ENCODE measurements at regions not wholly inside any gene's neighbourhood (a gene's known extent, or its start where the extent isn't known, plus 50 kb on each side); places are given as distances from the start of the nearest gene placed in this dataset.

- no peak overlapping the region for H3K9ac ChIP-seq (replicated peaks; ENCODE audit: extremely low read depth, insufficient read depth, low read length)
- ChIA-PET CTCF (no interaction called here), POLR2A (no interaction called here)
- no peak overlapping the region for H2AFZ ChIP-seq (ENCODE audit: low read depth, low read length)
- no peak overlapping the region for H3K27ac ChIP-seq (ENCODE audit: insufficient read depth, low read depth, low read length)
- H3K79me2 ChIP-seq (ENCODE audit: control insufficient read depth, insufficient read depth, low read length) = no peaks in the 10 kb centered on the region
- DNase-seq (ENCODE audit: low read depth, low spot score) = no peak
- no TSS peak for BruUV-seq (replicated peaks)
- H3K4me1 ChIP-seq (ENCODE audit: control insufficient read depth, extremely low read depth, insufficient read depth, low read length) = no peaks in the 10 kb centered on the region
- TF ChIP-seq FOS (IDR thresholded peaks at IDR 0.05; ENCODE audit: borderline replicate concordance, insufficient read depth, low read length) = no peak
- no peak for TF ChIP-seq JUN (IDR thresholded peaks at IDR 0.05; ENCODE audit: borderline replicate concordance, insufficient read depth, insufficient read length, low read depth)
- TF ChIP-seq GATA2 (IDR thresholded peaks at IDR 0.05; ENCODE audit: insufficient read depth, insufficient read length, low read depth, low read length) = no peak
- no peak for TF ChIP-seq MYC (IDR thresholded peaks at IDR 0.05; ENCODE audit: low read depth, low read length)
- TF ChIP-seq EZH2 (IDR thresholded peaks at IDR 0.05; ENCODE audit: borderline replicate concordance, low read depth, low read length, severe bottlenecking) = no peak
- no peak for TF ChIP-seq CTCF (IDR thresholded peaks at IDR 0.05; ENCODE audit: extremely low read depth in 1 of 2, insufficient read depth in 1 of 2, low read depth in 1 of 2, low read length in 2 of 2)
- TF ChIP-seq POLR2A (IDR thresholded peaks at IDR 0.05; ENCODE audit: low read depth, low read length) = no peak
- no peak for TF ChIP-seq POLR2AphosphoS5 (IDR thresholded peaks at IDR 0.05; ENCODE audit: insufficient read depth, low read depth, low read length)
- TF ChIP-seq MAX (IDR thresholded peaks at IDR 0.05; ENCODE audit: insufficient read depth, insufficient read length) = no peak
- H3K4me3 ChIP-seq (replicated peaks in 1 of 3; ENCODE audit: insufficient read depth in 1 of 3, low read depth in 1 of 3, low read length in 3 of 3) = no peak overlapping the region
- H3K9me3 ChIP-seq (replicated peaks; ENCODE audit: control insufficient read depth, insufficient read depth, low read length) = no peaks in the 10 kb centered on the region
- H3K36me3 ChIP-seq (ENCODE audit: control insufficient read depth in 2 of 2, extremely low read depth in 1 of 2, insufficient read depth in 2 of 2, low read length in 2 of 2) = no peaks in the 10 kb centered on the region
- H4K20me1 ChIP-seq (replicated peaks; ENCODE audit: control insufficient read depth, extremely low read depth, insufficient read depth, low read length) = no peaks in the 10 kb centered on the region
- FAIRE-seq = no peak
- H3K4me2 ChIP-seq (ENCODE audit: insufficient read depth, low read length) = no peak overlapping the region
- intact Hi-C loops (cut with micrococcal nuclease) = no loop called here
- H3K9me1 ChIP-seq (replicated peaks; ENCODE audit: control insufficient read depth, extremely low read depth, insufficient read depth, low read length) = no peaks in the 10 kb centered on the region
- dilution Hi-C loops (cut with MboI; ENCODE audit: extremely low pct_ligation_motif_present, low sequenced_read_pairs) = no loop called here
- no peaks in the 10 kb centered on the region for H3K27me3 ChIP-seq (ENCODE audit: control insufficient read depth in 2 of 2, insufficient read depth in 2 of 2, low read length in 2 of 2)
Measured at GRCh38 chr6:19943042-19943441, 105.9 kb downstream of the ID4 start.
